ENCODE measurements at regions not wholly inside any gene's neighbourhood (a gene's known extent, or its start where the extent isn't known, plus 50 kb on each side); places are given as distances from the start of the nearest gene placed in this dataset.

GRCh38 chr19:34841780-34842179, 68.8 kb upstream of the ZNF599 start:
- no peaks in the 10 kb centered on the region for H3K4me1 ChIP-seq (ENCODE audit: insufficient read depth, low read length)
- no peak overlapping the region for H2AFZ ChIP-seq (ENCODE audit: low read depth, low read length)
- Mint-ChIP-seq H3K4me1 (ENCODE audit: low read depth, unreplicated experiment) (no peaks in the 10 kb centered on the region), H3K27ac (ENCODE audit: unreplicated experiment) (no peak overlapping the region), H3K4me3 (ENCODE audit: unreplicated experiment) (no peak overlapping the region), H3K9me3 (ENCODE audit: unreplicated experiment) (peaks cover 3% of the 10 kb centered on the region), H3K27me3 (ENCODE audit: low read depth, unreplicated experiment) (peaks cover 19% of the 10 kb centered on the region), H3K36me3 (ENCODE audit: low read depth, unreplicated experiment) (no peaks in the 10 kb centered on the region)
- no peak overlapping the region for H3K27ac ChIP-seq (ENCODE audit: low read depth, low read length)
- no peaks in the 10 kb centered on the region for H3K36me3 ChIP-seq (ENCODE audit: insufficient read depth, low read length)
- H3K27me3 ChIP-seq (ENCODE audit: insufficient read depth, low read length), result no peaks in the 10 kb centered on the region
- no peak overlapping the region for H3K9ac ChIP-seq (ENCODE audit: low read length)
- H3K4me3 ChIP-seq (ENCODE audit: insufficient read depth, low read depth, low read length), result no peak overlapping the region
- peaks cover 2% of the 10 kb centered on the region for H3K9me3 ChIP-seq (ENCODE audit: insufficient read depth, low read depth, low read length)
- DNase-seq (ENCODE audit: low read depth), result no peak
- H3K4me2 ChIP-seq (ENCODE audit: low read length), result no peak overlapping the region
- TF ChIP-seq CTCF (IDR thresholded peaks at IDR 0.05; ENCODE audit: insufficient read depth, low read depth, low read length) (no peak), EZH2 (IDR thresholded peaks at IDR 0.05; ENCODE audit: insufficient read depth, low read length) (no peak)
- H4K20me1 ChIP-seq (ENCODE audit: insufficient read depth, low read length), result no peaks in the 10 kb centered on the region
- FAIRE-seq, result no peak
- no peaks in the 10 kb centered on the region for H3K79me2 ChIP-seq (ENCODE audit: insufficient read depth, low read length)

- no peak for TF ChIP-seq EZH2 (IDR thresholded peaks at IDR 0.05; ENCODE audit: insufficient read depth, low read length)
- TF ChIP-seq CTCF (IDR thresholded peaks at IDR 0.05; ENCODE audit: insufficient read depth, low read depth, low read length), result no peak
- Mint-ChIP-seq H3K9me3 (ENCODE audit: unreplicated experiment) (peaks cover 3% of the 10 kb centered on the region), H3K27ac (ENCODE audit: unreplicated experiment) (no peak overlapping the region), H3K27me3 (ENCODE audit: low read depth, unreplicated experiment) (peaks cover 31% of the 10 kb centered on the region), H3K4me1 (ENCODE audit: low read depth, unreplicated experiment) (no peaks in the 10 kb centered on the region), H3K4me3 (ENCODE audit: unreplicated experiment) (no peak overlapping the region), H3K36me3 (ENCODE audit: low read depth, unreplicated experiment) (no peaks in the 10 kb centered on the region)
- H3K9ac ChIP-seq (ENCODE audit: low read length), result no peak overlapping the region
- no peak overlapping the region for H3K4me3 ChIP-seq (ENCODE audit: insufficient read depth, low read depth, low read length)
- H2AFZ ChIP-seq (ENCODE audit: low read depth, low read length), result no peak overlapping the region
- no peaks in the 10 kb centered on the region for H4K20me1 ChIP-seq (ENCODE audit: insufficient read depth, low read length)
- no peaks in the 10 kb centered on the region for H3K9me3 ChIP-seq (ENCODE audit: insufficient read depth, low read depth, low read length)
- no peak overlapping the region for H3K4me2 ChIP-seq (ENCODE audit: low read length)
- no peaks in the 10 kb centered on the region for H3K27me3 ChIP-seq (ENCODE audit: insufficient read depth, low read length)
- DNase-seq (ENCODE audit: low read depth) (no peak), FAIRE-seq (no peak)
- no peaks in the 10 kb centered on the region for H3K4me1 ChIP-seq (ENCODE audit: insufficient read depth, low read length)
- H3K79me2 ChIP-seq (ENCODE audit: insufficient read depth, low read length), result no peaks in the 10 kb centered on the region
- no peak overlapping the region for H3K27ac ChIP-seq (ENCODE audit: low read depth, low read length)
- H3K36me3 ChIP-seq (ENCODE audit: insufficient read depth, low read length), result no peaks in the 10 kb centered on the region
Measured at GRCh38 chr19:34838753-34839431, 65.9 kb upstream of the ZNF599 start.

DNA sequence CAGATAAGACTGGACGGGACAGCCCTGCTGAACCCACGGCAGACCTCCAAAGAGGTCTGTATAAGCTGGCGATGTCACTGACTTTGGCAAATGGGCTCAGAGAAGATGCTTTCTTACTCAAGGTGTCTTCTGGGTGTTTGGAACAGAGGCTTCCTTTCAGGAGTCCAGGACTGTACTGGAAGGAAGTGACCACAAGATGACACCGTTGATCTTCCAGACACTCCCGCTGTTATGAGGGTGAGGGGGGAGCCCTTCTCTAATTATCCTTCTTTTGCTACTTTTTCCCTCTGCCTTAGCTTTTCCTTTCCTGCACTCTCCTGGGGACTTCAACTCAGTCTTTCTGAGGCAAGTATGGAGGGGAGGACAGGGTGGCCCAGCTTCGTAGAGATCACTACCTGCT, 65.2 kb upstream of the ZNF599 start:
- Histone ChIP-seq H3K79me2 (ENCODE audit: insufficient read depth, low read length) (no peaks in the 10 kb centered on the region), H3K36me3 (ENCODE audit: insufficient read depth, low read length) (no peaks in the 10 kb centered on the region), H4K20me1 (ENCODE audit: insufficient read depth, low read length) (no peaks in the 10 kb centered on the region), H3K27ac (ENCODE audit: low read depth, low read length) (no peak overlapping the region), H3K9me3 (ENCODE audit: insufficient read depth, low read depth, low read length) (no peaks in the 10 kb centered on the region), H3K4me1 (ENCODE audit: insufficient read depth, low read length) (no peaks in the 10 kb centered on the region), H3K4me2 (ENCODE audit: low read length) (no peak overlapping the region), H2AFZ (ENCODE audit: low read depth, low read length) (no peak overlapping the region), H3K27me3 (ENCODE audit: insufficient read depth, low read length) (no peaks in the 10 kb centered on the region), H3K9ac (ENCODE audit: low read length) (no peak overlapping the region), H3K4me3 (ENCODE audit: insufficient read depth, low read depth, low read length) (no peak overlapping the region)
- Mint-ChIP-seq H3K27me3 (ENCODE audit: low read depth, unreplicated experiment) (peaks cover 34% of the 10 kb centered on the region), H3K36me3 (ENCODE audit: low read depth, unreplicated experiment) (no peaks in the 10 kb centered on the region), H3K27ac (ENCODE audit: unreplicated experiment) (no peak overlapping the region), H3K9me3 (ENCODE audit: unreplicated experiment) (peaks cover 3% of the 10 kb centered on the region), H3K4me1 (ENCODE audit: low read depth, unreplicated experiment) (no peaks in the 10 kb centered on the region), H3K4me3 (ENCODE audit: unreplicated experiment) (no peak overlapping the region)
- TF ChIP-seq EZH2 (IDR thresholded peaks at IDR 0.05; ENCODE audit: insufficient read depth, low read length) (no peak), CTCF (IDR thresholded peaks at IDR 0.05; ENCODE audit: insufficient read depth, low read depth, low read length) (no peak)
- FAIRE-seq, result no peak
- DNase-seq (ENCODE audit: low read depth), result no peak

All from astrocyte (in vitro differentiated cells and primary cell).